HAP-1 (cell line): ENCODE measurements at regions not wholly inside any gene's neighbourhood (a gene's known extent, or its start where the extent isn't known, plus 50 kb on each side); places are given as distances from the start of the nearest gene placed in this dataset.

Experiments used
- DNase-seq, 2 experiments: peaks; one replicate each; pipeline ENCODE4 v3.0.0-alpha.2; 2016 to 2020; ENCODE audit warnings: low spot score in 2 of 2
- H3K27me3 ChIP-seq: fragments of 250-450 bp; sonication (Bioruptor Pico); 2 replicates; pipeline ENCODE4 v1.5.1; 2020; ENCODE audit warnings: low read depth, mild to moderate bottlenecking, moderate library complexity
- H3K36me3 ChIP-seq: fragments of 250-450 bp; sonication (Bioruptor Pico); replicated peaks from 2 replicates; pipeline ENCODE4 v1.5.1; 2020; ENCODE audit warnings: mild to moderate bottlenecking
- H3K4me1 ChIP-seq: fragments of 250-450 bp; sonication (Bioruptor Pico); 2 replicates; pipeline ENCODE4 v1.5.1; 2020; ENCODE audit warnings: mild to moderate bottlenecking
- H3K4me3 ChIP-seq: fragments of 250-450 bp; sonication (Bioruptor Pico); 2 replicates; pipeline ENCODE4 v1.5.1; 2020; ENCODE audit warnings: mild to moderate bottlenecking, moderate library complexity
- H3K9me3 ChIP-seq: fragments of 250-450 bp; sonication (Bioruptor Pico); 2 replicates; pipeline ENCODE4 v1.5.1; 2020; ENCODE audit warnings: mild to moderate bottlenecking, moderate library complexity
- in situ Hi-C: fragments of 300-500 bp; cut with MboI; formaldehyde crosslinking; loops from 3 replicates; pipeline ENCODE4 v1.14.3; 2020; ENCODE audit warnings: low sequenced_read_pairs, inconsistent platforms, mixed read lengths

GRCh38 chr5:106521701-106522100, 1149.0 kb downstream of the EFNA5 start:
- H3K27me3 ChIP-seq: no peaks in the 10 kb centered on the region
- H3K4me1 ChIP-seq: no peaks in the 10 kb centered on the region
- in situ Hi-C loops: no loop called here
- H3K36me3 ChIP-seq: no peaks in the 10 kb centered on the region
- no peak overlapping the region for H3K4me3 ChIP-seq
- H3K9me3 ChIP-seq: no peaks in the 10 kb centered on the region
- no peak for DNase-seq

GRCh38 chr5:106510321-106510720, 1160.4 kb downstream of the EFNA5 start:
- in situ Hi-C loops: no loop called here
- H3K27me3 ChIP-seq: no peaks in the 10 kb centered on the region
- H3K36me3 ChIP-seq: no peaks in the 10 kb centered on the region
- DNase-seq: no peak
- no peak overlapping the region for H3K4me3 ChIP-seq
- H3K4me1 ChIP-seq: no peaks in the 10 kb centered on the region
- no peaks in the 10 kb centered on the region for H3K9me3 ChIP-seq

DNA sequence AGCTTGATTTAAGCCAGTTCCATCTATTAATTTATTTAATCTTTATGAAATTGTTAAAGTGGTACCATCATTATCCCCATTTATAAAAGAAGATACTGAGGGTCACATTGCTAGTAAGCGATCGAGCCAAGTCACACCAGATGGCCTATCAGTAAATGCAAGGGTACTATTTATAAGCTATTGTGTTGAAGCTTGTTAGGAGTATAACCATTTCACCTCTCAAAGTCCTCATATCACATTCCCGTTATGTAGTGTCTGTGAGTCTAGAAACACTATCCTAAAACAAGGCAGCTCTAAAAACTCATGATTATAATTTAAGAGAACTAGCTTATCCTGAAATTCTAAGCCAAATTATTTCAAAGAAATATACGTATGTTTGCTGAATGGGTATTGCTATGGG, 1161.8 kb downstream of the EFNA5 start:
- no peak for DNase-seq
- H3K4me3 ChIP-seq: no peak overlapping the region
- in situ Hi-C loops: no loop called here
- H3K27me3 ChIP-seq: no peaks in the 10 kb centered on the region
- H3K36me3 ChIP-seq: no peaks in the 10 kb centered on the region
- no peaks in the 10 kb centered on the region for H3K9me3 ChIP-seq
- H3K4me1 ChIP-seq: no peaks in the 10 kb centered on the region

DNA sequence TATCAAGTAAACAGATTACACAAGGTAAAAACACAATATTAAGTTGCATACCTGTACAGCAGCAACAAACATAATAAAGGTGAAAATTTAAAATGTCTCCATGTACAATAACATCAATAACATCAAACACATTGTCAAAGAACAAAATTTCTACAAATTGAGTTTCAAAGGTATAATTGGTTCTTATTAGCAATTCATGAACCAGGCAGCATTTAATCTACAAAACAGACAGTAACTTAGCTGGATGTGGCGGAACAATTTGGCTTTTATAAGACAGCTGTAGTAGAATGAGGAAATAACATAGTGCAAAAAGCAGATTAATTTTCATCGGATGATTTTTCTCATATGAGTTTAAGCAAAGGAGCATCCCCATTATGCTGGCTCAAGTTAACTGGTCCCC, 1176.8 kb downstream of the EFNA5 start:
- Histone ChIP-seq H3K27me3 (no peaks in the 10 kb centered on the region), H3K9me3 (no peaks in the 10 kb centered on the region), H3K4me3 (no peak overlapping the region), H3K36me3 (no peaks in the 10 kb centered on the region), H3K4me1 (peaks cover 3% of the 10 kb centered on the region)
- in situ Hi-C loops: no loop called here
- DNase-seq: no peak

- no peaks in the 10 kb centered on the region for H3K4me1 ChIP-seq
- no peaks in the 10 kb centered on the region for H3K27me3 ChIP-seq
- no peak for DNase-seq
- no peaks in the 10 kb centered on the region for H3K9me3 ChIP-seq
- H3K4me3 ChIP-seq: no peak overlapping the region
- no peaks in the 10 kb centered on the region for H3K36me3 ChIP-seq
- in situ Hi-C loops: no loop called here
Observed at GRCh38 chr5:106489004-106489403, 1181.7 kb downstream of the EFNA5 start.

DNA sequence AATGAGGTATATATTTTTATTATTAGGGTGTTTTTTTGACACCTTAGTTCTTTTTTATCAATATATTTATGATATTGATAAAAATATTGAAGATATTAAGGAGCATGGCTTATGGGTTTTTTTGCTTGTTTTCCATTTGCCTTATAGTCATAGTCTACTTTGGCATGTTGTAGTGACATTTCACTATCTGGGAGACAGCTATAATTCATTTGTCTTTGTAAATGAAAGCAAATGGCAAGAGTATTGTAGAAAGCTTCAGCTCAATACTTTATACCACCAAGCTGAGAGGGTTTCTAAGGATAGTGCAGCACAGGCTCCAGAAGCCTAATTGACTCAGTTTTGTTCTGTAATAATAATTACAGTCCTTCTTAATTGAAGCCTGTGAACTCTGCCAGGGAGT, 1182.3 kb downstream of the EFNA5 start:
- in situ Hi-C loops: no loop called here
- DNase-seq: no peak

DNA sequence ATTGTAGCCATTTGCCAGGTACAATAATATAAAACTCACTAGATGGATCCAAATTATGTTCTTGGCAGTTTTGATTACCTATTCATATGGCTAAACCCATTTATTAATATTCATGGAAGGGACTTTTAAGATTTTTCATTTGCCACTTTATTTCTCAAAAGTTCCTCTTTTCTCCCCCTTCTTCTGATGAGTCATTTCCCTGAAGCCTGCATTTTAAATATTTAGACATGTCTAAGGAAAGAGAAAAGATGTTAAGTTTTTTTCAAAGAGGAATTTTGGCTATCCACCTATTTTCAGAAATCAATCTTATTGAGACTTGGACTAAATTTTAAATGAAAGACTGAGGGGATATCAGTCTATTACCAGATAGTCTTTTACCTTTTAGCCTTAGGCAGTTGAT, 1189.4 kb downstream of the EFNA5 start:
- no peak for DNase-seq
- H3K27me3 ChIP-seq: no peaks in the 10 kb centered on the region
- no peaks in the 10 kb centered on the region for H3K9me3 ChIP-seq
- in situ Hi-C loops: no loop called here
- no peaks in the 10 kb centered on the region for H3K36me3 ChIP-seq
- no peak overlapping the region for H3K4me3 ChIP-seq
- no peaks in the 10 kb centered on the region for H3K4me1 ChIP-seq

More for the DNA sequence above, 1182.3 kb downstream of the EFNA5 start:
- H3K4me1 ChIP-seq: no peaks in the 10 kb centered on the region
- H3K27me3 ChIP-seq: no peaks in the 10 kb centered on the region
- no peaks in the 10 kb centered on the region for H3K36me3 ChIP-seq
- H3K9me3 ChIP-seq: no peaks in the 10 kb centered on the region
- no peak overlapping the region for H3K4me3 ChIP-seq

- DNase-seq: no peak
- in situ Hi-C loops: no loop called here
- no peak overlapping the region for H3K4me3 ChIP-seq
- no peaks in the 10 kb centered on the region for H3K27me3 ChIP-seq
- no peaks in the 10 kb centered on the region for H3K4me1 ChIP-seq
- no peaks in the 10 kb centered on the region for H3K9me3 ChIP-seq
- H3K36me3 ChIP-seq: no peaks in the 10 kb centered on the region
Observed at GRCh38 chr5:106476630-106477029, 1194.1 kb downstream of the EFNA5 start.

- in situ Hi-C loops: no loop called here
- peaks cover 5% of the 10 kb centered on the region; the same call in 1 of the 2 replicates for H3K4me1 ChIP-seq
- no peaks in the 10 kb centered on the region for H3K36me3 ChIP-seq
- H3K27me3 ChIP-seq: no peaks in the 10 kb centered on the region
- no peaks in the 10 kb centered on the region; the same call in 1 of the 2 replicates for H3K9me3 ChIP-seq
- H3K4me3 ChIP-seq: no peak overlapping the region
- no peak for DNase-seq
Observed at GRCh38 chr5:106474066-106474465, 1196.7 kb downstream of the EFNA5 start.

- Histone ChIP-seq H3K4me3 (no peak overlapping the region), H3K4me1 (no peaks in the 10 kb centered on the region), H3K27me3 (no peaks in the 10 kb centered on the region), H3K9me3 (no peaks in the 10 kb centered on the region), H3K36me3 (no peaks in the 10 kb centered on the region)
- no peak for DNase-seq
- in situ Hi-C loops: no loop called here
Observed at GRCh38 chr5:106459541-106459940, 1211.2 kb downstream of the EFNA5 start.

DNA sequence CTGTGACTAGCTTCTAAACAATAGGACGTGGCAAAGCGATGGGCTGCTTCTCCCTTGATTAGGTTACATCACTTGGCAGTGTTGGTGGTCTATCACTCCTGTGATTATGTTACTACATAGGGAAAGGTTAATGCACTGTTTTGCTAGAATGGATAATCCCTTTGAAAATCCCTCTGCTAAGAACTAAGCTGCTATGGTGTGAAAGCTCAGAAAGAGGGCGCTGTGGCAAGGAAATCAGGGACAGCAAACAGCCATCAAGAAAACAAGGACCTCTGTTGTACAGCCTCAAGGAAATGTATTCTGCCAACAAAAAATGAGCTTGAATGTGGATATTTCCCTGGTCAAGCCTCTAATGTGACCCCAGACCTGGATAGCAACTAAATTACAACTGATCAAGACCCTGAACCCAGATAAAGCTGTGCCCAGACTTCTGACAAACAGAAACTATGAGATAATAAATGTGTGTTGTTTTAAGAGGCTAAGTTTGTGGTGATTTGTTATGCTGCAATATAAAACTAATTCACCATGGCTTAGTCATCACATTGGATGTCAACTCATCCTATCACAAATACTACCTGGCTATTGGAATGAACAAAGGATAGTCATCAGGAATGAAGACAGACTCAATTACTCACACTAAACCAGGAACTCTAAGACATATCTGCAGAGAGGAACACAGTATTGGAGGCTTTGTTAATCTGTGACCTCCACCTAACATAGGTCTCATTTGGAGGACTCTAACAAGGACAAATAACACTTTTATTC, 1215.9 kb downstream of the EFNA5 start:
- no peaks in the 10 kb centered on the region for H3K9me3 ChIP-seq
- H3K27me3 ChIP-seq: no peaks in the 10 kb centered on the region
- no peak overlapping the region for H3K4me3 ChIP-seq
- H3K4me1 ChIP-seq: no peaks in the 10 kb centered on the region
- in situ Hi-C loops: no loop called here
- no peaks in the 10 kb centered on the region for H3K36me3 ChIP-seq
- peak; percentile 51 to 52 for DNase-seq

DNA sequence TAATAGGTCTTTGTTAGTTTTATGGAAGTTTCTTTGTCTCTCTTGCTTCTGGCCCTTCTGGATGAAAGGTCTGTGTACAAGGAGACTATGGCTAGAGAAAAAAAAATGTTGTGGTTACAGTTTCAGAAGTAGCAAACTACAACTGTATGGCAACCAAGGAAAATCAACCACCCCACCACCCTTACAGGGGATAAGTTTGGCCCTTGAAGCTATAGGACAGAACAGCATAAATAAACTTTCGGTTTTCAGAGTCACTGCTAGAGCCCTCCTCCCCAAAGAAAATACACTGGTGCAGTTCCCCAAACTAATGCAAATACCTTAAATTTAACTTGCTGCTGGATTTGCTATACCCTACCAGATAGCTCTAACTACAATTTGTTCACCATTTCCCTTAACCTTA, 1216.7 kb downstream of the EFNA5 start:
- no peaks in the 10 kb centered on the region for H3K4me1 ChIP-seq
- in situ Hi-C loops: no loop called here
- DNase-seq: no peak
- H3K36me3 ChIP-seq: no peaks in the 10 kb centered on the region
- no peaks in the 10 kb centered on the region for H3K9me3 ChIP-seq
- no peak overlapping the region for H3K4me3 ChIP-seq
- no peaks in the 10 kb centered on the region for H3K27me3 ChIP-seq

GRCh38 chr5:106451998-106452397, 1218.7 kb downstream of the EFNA5 start:
- no peaks in the 10 kb centered on the region for H3K9me3 ChIP-seq
- no peak for DNase-seq
- no peaks in the 10 kb centered on the region for H3K36me3 ChIP-seq
- no peaks in the 10 kb centered on the region for H3K27me3 ChIP-seq
- H3K4me3 ChIP-seq: no peak overlapping the region
- in situ Hi-C loops: no loop called here
- H3K4me1 ChIP-seq: no peaks in the 10 kb centered on the region

- H3K36me3 ChIP-seq: no peaks in the 10 kb centered on the region
- in situ Hi-C loops: no loop called here
- no peaks in the 10 kb centered on the region for H3K27me3 ChIP-seq
- no peak for DNase-seq
- no peaks in the 10 kb centered on the region for H3K9me3 ChIP-seq
- H3K4me1 ChIP-seq: no peaks in the 10 kb centered on the region
- no peak overlapping the region for H3K4me3 ChIP-seq
Observed at GRCh38 chr5:106443746-106444145, 1227.0 kb downstream of the EFNA5 start.

DNA sequence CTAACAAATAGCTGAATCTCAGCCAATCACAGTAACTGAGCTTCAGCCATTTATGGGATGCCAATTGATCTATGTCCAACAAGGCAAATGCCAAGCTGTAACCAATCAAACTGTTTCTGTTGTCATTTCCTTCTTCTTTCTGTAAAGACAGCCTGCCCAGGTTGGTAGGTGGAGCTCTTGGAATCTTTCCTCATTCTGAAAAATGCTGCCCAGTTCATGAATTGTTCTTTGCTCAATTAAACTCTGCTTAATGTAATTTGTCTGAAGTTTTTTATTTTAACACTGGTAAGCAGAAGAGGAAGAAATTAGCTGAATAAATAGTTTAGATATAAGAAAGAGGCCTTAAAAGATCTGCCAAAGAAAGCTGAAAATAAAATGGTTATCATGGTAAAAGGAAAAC, 1235.6 kb downstream of the EFNA5 start:
- DNase-seq: no peak
- no peaks in the 10 kb centered on the region for H3K36me3 ChIP-seq
- in situ Hi-C loops: no loop called here
- no peaks in the 10 kb centered on the region for H3K27me3 ChIP-seq
- H3K4me3 ChIP-seq: no peak overlapping the region
- H3K9me3 ChIP-seq: no peaks in the 10 kb centered on the region
- H3K4me1 ChIP-seq: no peaks in the 10 kb centered on the region
